ENCODE measurements at regions not wholly inside any gene's neighbourhood (a gene's known extent, or its start where the extent isn't known, plus 50 kb on each side); places are given as distances from the start of the nearest gene placed in this dataset.

GRCh38 chr6:74785236-74785635, 420.6 kb downstream of the COL12A1 start:
- no peak for TF ChIP-seq CREB1 (IDR thresholded peaks at IDR 0.05; ENCODE audit: low read depth)
- TF ChIP-seq EP300 (IDR thresholded peaks at IDR 0.05; ENCODE audit: borderline replicate concordance) = no peak
- no peak for TF ChIP-seq EGR1 (IDR thresholded peaks at IDR 0.05)

Measured in Ishikawa (cell line).